Mesodermal cell (in vitro differentiated cells): ENCODE measurements at regions not wholly inside any gene's neighbourhood (a gene's known extent, or its start where the extent isn't known, plus 50 kb on each side); places are given as distances from the start of the nearest gene placed in this dataset.

Experiments
- H3K27ac ChIP-seq: 2 replicates; pipeline ENCODE4 v1.7.0; 2013; ENCODE audit warnings: mild to moderate bottlenecking, low read depth, low read length, moderate library complexity; ENCODE audit not compliant: severe bottlenecking
- H3K36me3 ChIP-seq: 2 replicates; pipeline ENCODE4 v1.7.1; 2013; ENCODE audit warnings: mild to moderate bottlenecking, low read length, moderate library complexity; ENCODE audit not compliant: control insufficient read depth, insufficient read depth
- H3K4me1 ChIP-seq: one replicate; pipeline ENCODE4 v1.7.1; 2013; ENCODE audit warnings: mild to moderate bottlenecking, low read length; ENCODE audit not compliant: insufficient read depth, control insufficient read depth, poor library complexity, severe bottlenecking
- H3K4me3 ChIP-seq: 2 replicates; pipeline ENCODE4 v1.7.0; 2013; ENCODE audit warnings: low read length, control low read depth, mild to moderate bottlenecking; ENCODE audit not compliant: insufficient read depth, poor library complexity, severe bottlenecking; ENCODE audit errors: extremely low read depth
- H3K9me3 ChIP-seq: 2 replicates; pipeline ENCODE4 v1.7.1; 2013; ENCODE audit warnings: mild to moderate bottlenecking, low read length, moderate library complexity; ENCODE audit not compliant: control insufficient read depth
- WGBS, 2 experiments: methylation state at CpG; one replicate each; pipeline ENCODE4 v1.1.5; 2013; ENCODE audit warnings: missing lambda C conversion rate in 2 of 2; ENCODE audit not compliant: insufficient coverage in 2 of 2; 5-methylcytosine and 5-hydroxymethylcytosine counted together

DNA sequence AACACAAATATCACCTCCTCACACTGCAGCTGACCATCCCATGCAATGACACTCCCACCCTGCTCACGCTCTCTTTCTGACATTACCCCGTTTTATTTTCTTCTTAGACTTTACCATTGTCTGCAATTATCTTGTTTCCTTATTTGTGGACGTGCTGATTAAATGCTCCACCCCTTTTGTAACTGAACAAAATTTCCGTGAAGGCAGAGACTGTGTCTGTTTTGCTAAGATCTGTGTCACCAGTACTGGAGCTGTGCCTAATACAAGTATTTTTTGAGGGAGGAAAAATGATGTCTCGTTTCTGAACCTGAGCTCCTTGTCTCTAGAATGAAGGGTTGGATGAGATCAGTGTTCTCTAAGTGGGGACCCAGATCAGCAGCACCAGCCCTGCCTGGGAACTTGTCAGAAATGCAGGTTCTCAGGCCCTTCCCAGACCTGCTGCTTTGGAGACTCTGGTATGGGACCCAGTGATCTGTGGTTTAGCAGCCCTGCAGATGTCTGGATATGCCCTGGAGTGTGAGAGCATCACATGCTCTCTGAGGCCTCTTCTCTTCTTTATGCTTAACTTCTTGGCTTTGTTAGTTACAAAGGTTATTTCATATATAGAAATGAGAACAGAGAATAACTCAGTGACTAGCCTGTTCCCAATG, 181.7 kb upstream of the GAS1 start:
- H3K36me3 ChIP-seq, result no peaks in the 10 kb centered on the region
- H3K27ac ChIP-seq, result no peak overlapping the region
- 87 to 92% methylated on average over 4 to 5 of the region's 5 CpGs for WGBS, 2 experiments

DNA sequence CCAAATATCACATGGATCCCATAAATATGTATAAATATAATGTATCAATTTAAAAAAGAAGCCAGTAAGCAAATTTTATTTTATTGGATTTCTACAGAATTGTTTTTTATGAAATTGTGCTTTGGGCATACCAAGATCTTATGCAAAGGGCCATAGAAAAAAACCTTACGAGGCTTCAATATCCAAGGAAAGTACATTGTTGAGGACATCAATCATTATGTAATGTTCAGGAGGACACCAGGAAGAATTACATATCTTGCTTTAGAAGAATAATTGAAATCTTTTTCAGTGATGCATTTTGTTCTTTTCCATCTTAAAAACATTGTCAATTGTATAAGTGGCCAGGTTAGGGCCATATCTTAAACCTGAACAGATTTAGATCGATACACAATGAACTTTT, 187.8 kb upstream of the GAS1 start:
- WGBS, 2 experiments, result 100% methylated on average over 1 of the region's 2 CpGs; no CpG with 5 or more reads in 1 of the 2 experiments
- no peaks in the 10 kb centered on the region for H3K4me1 ChIP-seq
- H3K36me3 ChIP-seq, result no peaks in the 10 kb centered on the region
- no peak overlapping the region for H3K27ac ChIP-seq
- no peak overlapping the region for H3K4me3 ChIP-seq
- H3K9me3 ChIP-seq, result no peaks in the 10 kb centered on the region

More for the DNA sequence above, 181.7 kb upstream of the GAS1 start:
- H3K4me3 ChIP-seq, result no peak overlapping the region
- H3K4me1 ChIP-seq, result no peaks in the 10 kb centered on the region
- H3K9me3 ChIP-seq, result no peaks in the 10 kb centered on the region

DNA sequence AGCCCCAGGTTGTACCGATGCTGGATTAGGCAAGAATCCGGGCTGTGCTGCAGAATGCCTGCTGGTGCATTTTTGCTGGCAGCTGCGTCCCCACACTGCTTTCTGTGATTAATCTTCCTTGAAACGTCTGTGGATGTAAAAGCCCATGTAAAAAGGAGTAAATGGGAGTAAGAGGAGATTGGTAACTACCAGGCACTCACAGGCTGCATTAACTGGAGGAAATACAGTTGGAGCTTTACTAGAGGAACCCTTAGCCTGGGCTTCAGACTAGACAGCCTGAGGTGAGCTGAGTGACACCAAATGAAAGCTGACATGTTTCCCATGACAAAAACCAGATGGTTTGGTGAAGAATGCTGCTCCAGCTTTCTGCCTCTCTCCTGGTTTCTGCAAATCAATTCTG, 190.4 kb upstream of the GAS1 start:
- WGBS, 2 experiments, result 52 to 58% methylated on average over 3 to 4 of the region's 4 CpGs
- Histone ChIP-seq H3K4me1 (no peaks in the 10 kb centered on the region), H3K36me3 (no peaks in the 10 kb centered on the region), H3K9me3 (no peaks in the 10 kb centered on the region), H3K4me3 (no peak overlapping the region), H3K27ac (no peak overlapping the region)

DNA sequence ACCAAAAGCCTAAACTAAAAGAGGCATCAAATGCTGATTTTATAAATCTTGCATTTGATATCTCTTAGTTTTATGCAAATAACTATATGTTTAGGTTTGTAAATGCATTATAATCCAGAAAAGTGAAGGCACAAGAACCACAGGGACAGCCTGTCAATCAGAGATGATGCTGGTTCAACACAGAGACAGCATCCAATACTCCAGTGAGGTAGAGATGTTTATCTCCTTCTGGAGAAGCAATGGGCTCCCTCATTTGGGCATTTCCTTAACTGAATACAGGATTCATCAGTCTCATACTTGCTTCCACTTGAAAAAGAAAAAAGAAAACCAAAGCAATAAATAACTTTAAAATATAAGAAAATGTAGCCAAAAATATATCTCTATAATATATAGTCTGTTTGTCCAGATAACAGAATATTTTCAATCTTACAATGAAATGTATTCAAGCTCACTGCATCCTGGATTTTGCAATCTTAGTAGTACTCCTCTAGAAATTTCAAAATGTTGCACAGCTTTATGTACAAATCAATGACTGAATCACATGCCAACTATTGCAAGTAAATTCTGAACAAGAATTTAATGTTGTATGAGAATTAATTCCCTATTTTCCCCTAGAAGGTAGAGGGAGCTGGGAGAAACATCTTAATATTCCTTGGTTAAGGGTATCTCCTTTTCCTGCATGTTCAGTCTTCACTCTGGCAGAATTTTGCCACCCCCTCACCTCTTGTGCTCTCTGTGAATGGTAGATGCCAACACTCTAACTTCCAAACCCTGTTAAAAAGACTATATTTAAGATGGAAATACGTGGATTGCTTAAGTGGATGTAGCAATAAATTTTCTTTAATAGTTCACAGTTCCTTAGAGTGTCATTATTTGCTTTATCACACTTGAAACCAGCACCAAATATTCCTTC, 191.1 kb upstream of the GAS1 start:
- no peaks in the 10 kb centered on the region for H3K36me3 ChIP-seq
- H3K4me1 ChIP-seq, result no peaks in the 10 kb centered on the region
- H3K9me3 ChIP-seq, result no peaks in the 10 kb centered on the region
- no CpG with 5 or more reads among the region's 1 CpG for WGBS, 2 experiments
- no peak overlapping the region for H3K27ac ChIP-seq
- no peak overlapping the region for H3K4me3 ChIP-seq

DNA sequence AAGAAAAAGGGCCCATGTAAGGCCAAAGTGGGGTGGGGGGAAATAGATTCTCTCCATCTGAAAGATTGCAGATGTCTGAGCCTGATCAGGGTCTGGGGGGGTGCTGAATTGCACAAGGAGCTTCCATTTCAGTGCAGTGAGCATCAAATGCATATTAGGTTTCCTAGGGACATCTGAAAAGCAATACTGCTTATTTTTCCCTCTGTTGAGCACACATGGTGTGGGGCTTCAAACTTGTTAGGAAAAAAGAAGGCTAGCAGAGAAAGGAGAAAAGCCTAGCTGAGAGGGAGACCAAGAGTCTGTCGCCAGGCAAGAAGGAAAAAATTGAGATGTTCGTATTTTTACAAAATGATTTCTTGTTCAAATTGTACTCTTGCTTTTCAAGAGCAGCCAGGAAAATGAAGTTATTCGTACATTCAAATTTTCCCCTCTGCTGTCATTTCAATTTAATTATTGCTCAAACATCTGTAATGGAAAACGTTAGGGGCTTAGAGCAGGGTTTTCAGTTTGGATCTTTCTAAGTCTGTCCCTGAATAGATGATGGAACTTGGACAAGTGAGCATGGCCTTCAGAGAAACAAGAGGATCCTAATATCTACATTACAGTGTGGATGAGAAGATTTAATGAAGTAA, 191.9 kb upstream of the GAS1 start:
- Histone ChIP-seq H3K4me3 (no peak overlapping the region), H3K4me1 (no peaks in the 10 kb centered on the region), H3K27ac (no peak overlapping the region), H3K9me3 (no peaks in the 10 kb centered on the region), H3K36me3 (no peaks in the 10 kb centered on the region)
- WGBS, 2 experiments, result 100% methylated on average over 1 to 2 of the region's 4 CpGs

DNA sequence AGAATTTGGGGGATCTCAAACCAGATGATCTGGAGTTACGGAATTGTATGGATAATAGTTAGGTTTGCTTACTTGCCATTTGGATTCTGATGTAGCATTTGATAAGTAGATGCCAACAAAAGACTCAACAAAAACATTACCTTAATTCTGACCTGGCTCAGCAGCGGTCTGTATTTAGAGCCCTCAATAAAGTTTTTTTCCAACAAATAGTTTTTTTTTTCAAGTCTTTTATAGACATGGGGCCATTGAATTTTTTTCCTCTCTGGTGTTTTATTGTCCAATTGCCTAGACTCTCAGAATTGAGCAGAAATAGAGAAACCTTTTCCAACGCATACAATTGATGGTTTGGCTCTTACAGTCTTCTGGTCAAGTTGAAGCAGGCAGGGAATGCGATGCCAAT, 192.8 kb upstream of the GAS1 start:
- Histone ChIP-seq H3K27ac (no peak overlapping the region), H3K36me3 (no peaks in the 10 kb centered on the region), H3K9me3 (no peaks in the 10 kb centered on the region), H3K4me1 (no peaks in the 10 kb centered on the region), H3K4me3 (no peak overlapping the region)
- WGBS, 2 experiments, result 92 to 98% methylated on average over 2 to 3 of the region's 4 CpGs

DNA sequence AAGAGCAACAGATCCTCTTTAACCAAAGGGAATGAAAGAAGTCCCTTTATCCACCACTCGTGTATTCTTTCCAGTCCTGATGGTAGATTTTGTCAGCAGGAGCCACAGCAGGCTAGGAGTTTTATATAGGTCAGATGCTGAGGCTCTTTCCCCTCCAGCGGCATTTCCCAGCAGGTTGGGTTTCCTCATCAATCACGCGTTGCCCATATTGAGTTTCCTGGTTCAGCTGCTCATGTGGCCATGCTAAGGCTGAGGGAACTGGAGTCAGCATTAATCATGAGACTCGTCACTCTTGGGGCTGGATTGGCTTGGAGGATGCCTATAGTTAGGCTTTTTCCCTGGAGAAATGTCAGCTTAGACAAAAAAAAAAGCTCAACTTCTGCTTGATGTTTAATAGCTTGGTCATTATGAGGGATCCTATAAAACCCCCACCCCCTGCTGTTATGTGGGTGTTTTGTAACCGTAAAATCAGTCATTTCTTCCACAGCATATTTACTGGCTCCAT, 193.4 kb upstream of the GAS1 start:
- Histone ChIP-seq H3K36me3 (no peaks in the 10 kb centered on the region), H3K9me3 (no peaks in the 10 kb centered on the region), H3K4me3 (no peak overlapping the region), H3K27ac (no peak overlapping the region), H3K4me1 (no peaks in the 10 kb centered on the region)
- WGBS, 2 experiments, result 88% methylated on average over 4 to 5 of the region's 6 CpGs

DNA sequence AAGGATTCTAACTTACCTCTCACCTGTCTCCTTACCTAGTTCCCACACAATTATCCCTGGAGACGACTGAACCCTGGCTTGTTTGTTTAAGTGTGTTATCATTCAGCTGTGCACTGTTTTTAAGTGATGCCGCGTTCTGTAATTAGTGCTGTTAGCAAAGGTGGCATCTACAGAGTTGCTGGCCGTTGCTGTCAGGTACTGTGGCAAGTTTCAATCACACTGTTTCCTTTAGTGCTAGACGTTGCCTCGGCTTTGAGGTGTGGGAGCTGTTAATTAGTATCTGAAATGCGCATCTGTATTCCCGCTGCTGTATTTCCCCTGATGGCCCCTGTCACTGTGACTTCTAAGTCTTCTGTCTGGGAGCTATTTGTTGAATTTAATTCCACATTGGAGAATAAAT, 193.8 kb upstream of the GAS1 start:
- no peaks in the 10 kb centered on the region for H3K36me3 ChIP-seq
- 56 to 76% methylated on average over 3 to 7 of the region's 8 CpGs for WGBS, 2 experiments
- no peak overlapping the region for H3K27ac ChIP-seq
- H3K4me1 ChIP-seq, result no peaks in the 10 kb centered on the region
- no peak overlapping the region for H3K4me3 ChIP-seq
- H3K9me3 ChIP-seq, result no peaks in the 10 kb centered on the region

DNA sequence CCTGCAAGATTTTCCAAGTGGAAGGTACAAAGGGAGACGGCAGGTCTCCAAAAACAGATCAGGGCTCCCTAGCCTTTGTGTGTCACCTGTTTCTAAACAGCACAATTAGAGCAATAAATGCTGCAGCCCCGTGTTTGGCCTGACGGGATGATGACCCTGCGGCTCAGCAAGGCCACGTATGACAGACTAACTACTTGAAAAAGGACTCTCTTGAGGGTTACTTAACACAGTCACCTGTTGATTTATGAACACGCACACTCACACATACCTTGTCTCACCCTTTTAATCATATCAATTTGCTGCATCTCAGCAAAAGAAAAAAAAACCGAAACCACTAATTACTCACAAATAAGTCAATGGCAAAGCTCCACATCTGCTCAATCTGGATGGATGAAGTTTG, 199.6 kb upstream of the GAS1 start:
- H3K36me3 ChIP-seq, result no peaks in the 10 kb centered on the region
- no peak overlapping the region for H3K4me3 ChIP-seq
- H3K4me1 ChIP-seq, result no peaks in the 10 kb centered on the region
- no peak overlapping the region for H3K27ac ChIP-seq
- WGBS, 2 experiments, result 73 to 76% methylated on average over 6 of the region's 7 CpGs
- H3K9me3 ChIP-seq, result peaks cover 7% of the 10 kb centered on the region

DNA sequence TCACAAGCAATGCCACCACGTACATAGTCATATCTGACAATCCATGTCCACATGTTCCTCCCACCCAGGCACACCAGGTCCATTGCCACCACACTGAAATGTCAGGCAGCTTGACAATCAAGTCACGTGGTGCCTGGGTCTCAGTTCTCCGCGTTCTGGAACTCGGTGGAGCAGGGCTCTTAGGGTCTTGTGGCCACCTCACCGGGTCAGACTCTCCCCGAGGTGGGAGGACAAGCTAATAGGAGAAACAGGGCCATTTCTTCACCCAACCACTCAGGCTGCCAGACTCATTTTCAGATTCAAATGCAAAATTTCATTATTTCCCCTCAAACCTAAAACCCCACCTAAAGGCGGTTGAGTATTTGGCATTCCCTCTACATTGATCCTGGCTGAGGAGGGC, 200.5 kb upstream of the GAS1 start:
- WGBS, 2 experiments, result 87 to 95% methylated on average over 7 to 8 of the region's 8 CpGs
- peak overlapping the region; percentile 85 for H3K27ac ChIP-seq
- no peaks in the 10 kb centered on the region for H3K4me1 ChIP-seq
- H3K4me3 ChIP-seq, result no peak overlapping the region
- H3K9me3 ChIP-seq, result peaks cover 7% of the 10 kb centered on the region
- H3K36me3 ChIP-seq, result no peaks in the 10 kb centered on the region
